NAMALWA (cell line): ENCODE measurements at regions not wholly inside any gene's neighbourhood (a gene's known extent, or its start where the extent isn't known, plus 50 kb on each side); places are given as distances from the start of the nearest gene placed in this dataset.
"Not testable (repeated sequence)": the region's sequence is repeated elsewhere in the genome, so short reads cannot be mapped to it uniquely, and the experiment has no call there.

Experiments used
- DNase-seq: peaks from one replicate; pipeline ENCODE4 v3.0.0-alpha.2; 2015; ENCODE audit warnings: low spot score

- no peak for DNase-seq
Measured at GRCh38 chr13:99737481-99738245, 233.9 kb downstream of the ZIC5 start.

GRCh38 chr13:99736541-99736940 lies 235.0 kb downstream of the ZIC5 start:
- no peak for DNase-seq

GRCh38 chr13:99734013-99734693 lies 232.9 kb downstream of the TM9SF2 start:
- no peak for DNase-seq

- DNase-seq = no peak
Measured at GRCh38 chr13:99733346-99733745, 232.1 kb downstream of the TM9SF2 start.

GRCh38 chr13:99731747-99732146 lies 230.5 kb downstream of the TM9SF2 start:
- DNase-seq = no peak

- no peak for DNase-seq
Measured at GRCh38 chr13:99730403-99730802, 229.1 kb downstream of the TM9SF2 start.

GRCh38 chr13:99729745-99730144 lies 228.5 kb downstream of the TM9SF2 start:
- no peak for DNase-seq

- DNase-seq = not testable (repeated sequence)
Measured at GRCh38 chr13:99727651-99728050, 226.4 kb downstream of the TM9SF2 start.

GRCh38 chr13:99726282-99726894 lies 225.1 kb downstream of the TM9SF2 start:
- no peak for DNase-seq

- DNase-seq = no peak
Measured at GRCh38 chr13:99725644-99726043, 224.4 kb downstream of the TM9SF2 start.

GRCh38 chr13:99724633-99725517 lies 223.6 kb downstream of the TM9SF2 start:
- DNase-seq = no peak

GRCh38 chr13:99723878-99724277 lies 222.6 kb downstream of the TM9SF2 start:
- DNase-seq = no peak

- no peak for DNase-seq
Measured at GRCh38 chr13:99722931-99723330, 221.7 kb downstream of the TM9SF2 start.

GRCh38 chr13:99722338-99722818 lies 221.1 kb downstream of the TM9SF2 start:
- no peak for DNase-seq

- DNase-seq = no peak
Measured at GRCh38 chr13:99721606-99722337, 220.5 kb downstream of the TM9SF2 start.

GRCh38 chr13:99717959-99718674 lies 216.8 kb downstream of the TM9SF2 start:
- DNase-seq = no peak

- no peak for DNase-seq
Measured at GRCh38 chr13:99709134-99709533, 207.9 kb downstream of the TM9SF2 start.

- DNase-seq = no peak
Measured at GRCh38 chr13:99704390-99704789, 203.1 kb downstream of the TM9SF2 start.

- no peak for DNase-seq
Measured at GRCh38 chr13:99703908-99704307, 202.6 kb downstream of the TM9SF2 start.

GRCh38 chr13:99702687-99703319 lies 201.5 kb downstream of the TM9SF2 start:
- DNase-seq = no peak
